GM21528 (cell line): ENCODE measurements at regions not wholly inside any gene's neighbourhood (a gene's known extent, or its start where the extent isn't known, plus 50 kb on each side); places are given as distances from the start of the nearest gene placed in this dataset.
A peak's percentile ranks its signal among the peaks of the same experiment; 100 is the strongest.

Source experiments
- ATAC-seq: cut with Tn5 transposase; IDR thresholded peaks from one replicate; pipeline ENCODE4 v1.9.1; 2021; ENCODE audit warnings: mild to moderate bottlenecking, moderate library complexity; ENCODE audit not compliant: unreplicated experiment, low FRiP score

- no peak for ATAC-seq
These were observed 179.4 kb upstream of the BCL6 start for GRCh38 chr3:187924651-187925050.

GRCh38 chr3:187925326-187925725 is 180.1 kb upstream of the BCL6 start:
- no peak for ATAC-seq

- no peak for ATAC-seq
These were observed 181.4 kb upstream of the BCL6 start for GRCh38 chr3:187926620-187927019.

GRCh38 chr3:187927565-187927964 is 182.3 kb upstream of the BCL6 start:
- no peak for ATAC-seq

GRCh38 chr3:187929112-187929816 is 184.0 kb upstream of the BCL6 start:
- no peak for ATAC-seq

- ATAC-seq: no peak
These were observed 184.8 kb upstream of the BCL6 start for GRCh38 chr3:187930021-187930420.

- no peak for ATAC-seq
These were observed 185.8 kb upstream of the BCL6 start for GRCh38 chr3:187931101-187931500.

- ATAC-seq: no peak
These were observed 186.6 kb upstream of the BCL6 start for GRCh38 chr3:187931770-187932278.

- ATAC-seq: no peak
These were observed 187.3 kb upstream of the BCL6 start for GRCh38 chr3:187932530-187932929.

- ATAC-seq: peak; percentile 98
These were observed 190.4 kb upstream of the BCL6 start for GRCh38 chr3:187935623-187936156.

- ATAC-seq: no peak
These were observed 191.4 kb upstream of the BCL6 start for GRCh38 chr3:187936676-187937075.

GRCh38 chr3:187939891-187940290 is 194.6 kb upstream of the BCL6 start:
- ATAC-seq: no peak

GRCh38 chr3:187941135-187941847 is 196.0 kb upstream of the BCL6 start:
- no peak for ATAC-seq

GRCh38 chr3:187941848-187942194 is 196.6 kb upstream of the BCL6 start:
- ATAC-seq: no peak

- peak; percentile 60 for ATAC-seq
These were observed 197.5 kb upstream of the BCL6 start for GRCh38 chr3:187942658-187943241.

GRCh38 chr3:187943677-187944389 is 198.6 kb upstream of the BCL6 start:
- no peak for ATAC-seq

- no peak for ATAC-seq
These were observed 199.3 kb upstream of the BCL6 start for GRCh38 chr3:187944390-187945179.

GRCh38 chr3:187945374-187945773 is 200.1 kb upstream of the BCL6 start:
- no peak for ATAC-seq

GRCh38 chr3:187946163-187946691 is 201.0 kb upstream of the BCL6 start:
- ATAC-seq: no peak

- ATAC-seq: no peak
These were observed 201.7 kb upstream of the BCL6 start for GRCh38 chr3:187946981-187947380.
